Colonic mucosa (tissue), 4 donors: ENCODE measurements at regions not wholly inside any gene's neighbourhood (a gene's known extent, or its start where the extent isn't known, plus 50 kb on each side); places are given as distances from the start of the nearest gene placed in this dataset.
"Not testable (repeated sequence)": the region's sequence is repeated elsewhere in the genome, so short reads cannot be mapped to it uniquely, and the experiment has no call there.

Experiments used
- DNase-seq: peaks from one replicate; pipeline ENCODE4 v3.0.0-alpha.2; 2020
- H3K27ac ChIP-seq: fragments of 200-600 bp; one replicate; pipeline ENCODE4 v1.8.0; 2021
- H3K27me3 ChIP-seq: fragments of 200-600 bp; one replicate; pipeline ENCODE4 v1.8.0; 2021
- H3K36me3 ChIP-seq: fragments of 200-600 bp; one replicate; pipeline ENCODE4 v1.8.0; 2021
- H3K4me1 ChIP-seq: fragments of 200-600 bp; one replicate; pipeline ENCODE4 v1.8.0; 2021; ENCODE audit warnings: mild to moderate bottlenecking
- H3K4me3 ChIP-seq: fragments of 200-600 bp; one replicate; pipeline ENCODE4 v1.8.0; 2021
- H3K9ac ChIP-seq, 2 donors: one replicate each; pipeline ENCODE4 v1.7.0; 2013; ENCODE audit warnings: control low read depth in 2 of 2, low read depth in 2 of 2, low read length in 2 of 2
- H3K9me3 ChIP-seq: fragments of 200-600 bp; one replicate; pipeline ENCODE4 v1.8.0; 2021
- CTCF ChIP-seq: fragments of 200-600 bp; IDR thresholded peaks from one replicate; pipeline ENCODE4 v1.8.0; 2022; ENCODE audit warnings: antibody characterized with exemption, mild to moderate bottlenecking
- intact Hi-C: fragments of 100-400 bp; cut with DNase I; formaldehyde crosslinking; loops from one replicate; pipeline ENCODE4 v1.14.1; 2022
- donor health status: healthy.
- donor health status: DM: no; HTN: no; CAD: no.
- donor health status: DM: no; HTN: no; CAD: no.

GRCh38 chr1:83490988-83491387, 507.9 kb downstream of the TTLL7 start:
- Histone ChIP-seq H3K9me3 (no peaks in the 10 kb centered on the region), H3K36me3 (no peaks in the 10 kb centered on the region), H3K27me3 (no peaks in the 10 kb centered on the region), H3K4me3 (no peak overlapping the region), H3K4me1 (no peaks in the 10 kb centered on the region), H3K27ac (no peak overlapping the region), H3K9ac (no peak overlapping the region)
- DNase-seq, result no peak
- TF ChIP-seq CTCF, result no peak
- intact Hi-C loops, result no loop called here

DNA sequence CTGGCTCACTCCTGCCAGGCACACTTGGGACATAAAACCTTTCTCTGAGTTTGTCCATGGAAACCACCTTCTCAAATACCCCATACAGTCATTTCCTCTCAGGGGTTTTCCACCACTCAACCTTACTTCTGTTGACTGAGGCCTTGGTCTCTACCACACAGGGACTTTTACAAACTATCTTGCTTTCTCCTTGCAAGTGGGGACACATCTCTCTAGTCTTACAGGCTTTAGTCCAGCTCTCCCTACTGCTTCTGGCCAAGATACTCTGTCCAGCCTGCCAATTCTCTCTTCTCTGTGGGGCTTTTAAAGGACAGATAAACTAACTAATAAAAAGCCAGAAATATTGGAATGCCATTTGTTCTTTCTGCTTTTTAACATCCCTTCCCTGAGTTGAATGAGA, 510.8 kb downstream of the TTLL7 start:
- H3K4me1 ChIP-seq, intact Hi-C loops, H3K36me3 ChIP-seq, H3K9ac ChIP-seq, DNase-seq, H3K27ac ChIP-seq, H3K27me3 ChIP-seq, H3K4me3 ChIP-seq, H3K9me3 ChIP-seq: not testable (repeated sequence)

GRCh38 chr1:83487460-83487859, 511.5 kb downstream of the TTLL7 start:
- intact Hi-C loops, DNase-seq, H3K27me3 ChIP-seq, H3K36me3 ChIP-seq, H3K9ac ChIP-seq, H3K27ac ChIP-seq, H3K4me1 ChIP-seq, H3K9me3 ChIP-seq, H3K4me3 ChIP-seq: not testable (repeated sequence)

GRCh38 chr1:83485314-83486019, 513.5 kb downstream of the TTLL7 start:
- H3K4me3 ChIP-seq, H3K27me3 ChIP-seq, DNase-seq, H3K9me3 ChIP-seq, H3K36me3 ChIP-seq, H3K4me1 ChIP-seq, H3K9ac ChIP-seq, intact Hi-C loops, H3K27ac ChIP-seq: not testable (repeated sequence)

DNA sequence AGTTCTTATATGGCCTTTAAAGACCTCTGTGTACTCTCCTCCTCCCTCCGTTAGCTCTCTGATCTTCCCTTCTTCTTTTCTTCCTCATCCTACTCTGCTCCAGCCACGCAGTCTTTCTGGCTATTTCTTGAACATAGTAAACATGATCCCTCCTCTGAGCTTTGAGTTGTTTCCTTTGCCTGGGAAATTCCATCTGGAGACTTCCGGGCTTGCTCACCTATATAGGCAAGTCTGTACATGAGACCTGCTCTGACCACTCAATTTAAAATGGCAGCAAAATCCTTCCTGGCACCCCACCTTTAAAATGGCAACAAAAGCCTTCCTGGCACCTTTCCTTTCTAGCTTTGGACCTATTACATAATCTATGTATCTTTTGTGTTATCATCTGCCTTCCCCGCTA, 517.6 kb downstream of the TTLL7 start:
- DNase-seq, intact Hi-C loops, H3K4me3 ChIP-seq, H3K27ac ChIP-seq, H3K27me3 ChIP-seq, H3K9ac ChIP-seq, H3K4me1 ChIP-seq, H3K9me3 ChIP-seq, H3K36me3 ChIP-seq: not testable (repeated sequence)

DNA sequence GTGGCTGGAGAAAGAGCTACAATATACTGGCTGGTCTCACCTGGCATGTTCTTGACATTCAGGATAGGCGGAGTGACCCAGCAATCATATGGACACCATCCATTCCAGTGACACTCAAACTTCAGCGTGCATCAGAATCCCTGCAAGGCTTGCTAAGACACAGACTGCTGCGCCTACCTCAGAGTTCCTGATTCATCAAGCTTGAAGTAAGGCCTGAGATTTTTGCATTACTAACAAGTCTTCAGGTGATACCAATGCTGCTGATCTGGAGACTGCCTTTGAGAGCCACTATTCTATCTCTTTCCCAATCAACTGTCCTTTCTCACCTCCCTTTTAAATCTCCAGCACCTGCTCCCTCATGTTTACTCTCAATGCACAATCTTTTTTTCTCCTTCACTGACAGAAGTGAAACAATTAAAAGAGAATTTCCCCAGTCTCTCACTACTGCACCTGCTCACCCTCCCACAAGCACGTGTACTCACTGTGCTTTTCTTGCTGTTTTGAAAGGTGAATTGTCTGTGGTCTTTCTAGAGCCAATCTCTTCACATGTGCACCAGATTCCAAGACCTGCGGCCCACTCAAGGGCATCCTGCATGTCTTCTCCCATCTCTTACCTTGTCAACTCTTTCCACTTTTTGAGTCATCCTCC, 519.2 kb downstream of the TTLL7 start:
- H3K36me3 ChIP-seq, H3K9me3 ChIP-seq, DNase-seq, H3K27ac ChIP-seq, intact Hi-C loops, H3K4me3 ChIP-seq, H3K4me1 ChIP-seq, H3K27me3 ChIP-seq, H3K9ac ChIP-seq: not testable (repeated sequence)

GRCh38 chr1:83478127-83478526, 520.8 kb downstream of the TTLL7 start:
- DNase-seq, intact Hi-C loops: not testable (repeated sequence)

GRCh38 chr1:83476518-83476917, 522.4 kb downstream of the TTLL7 start:
- intact Hi-C loops, DNase-seq, H3K27ac ChIP-seq, H3K9ac ChIP-seq, H3K9me3 ChIP-seq, H3K4me3 ChIP-seq, H3K36me3 ChIP-seq, H3K27me3 ChIP-seq, H3K4me1 ChIP-seq: not testable (repeated sequence)

More at GRCh38 chr1:83478127-83478526, 520.8 kb downstream of the TTLL7 start:
- H3K27ac ChIP-seq, H3K36me3 ChIP-seq, H3K27me3 ChIP-seq, H3K9ac ChIP-seq, H3K9me3 ChIP-seq, H3K4me3 ChIP-seq, H3K4me1 ChIP-seq: not testable (repeated sequence)

DNA sequence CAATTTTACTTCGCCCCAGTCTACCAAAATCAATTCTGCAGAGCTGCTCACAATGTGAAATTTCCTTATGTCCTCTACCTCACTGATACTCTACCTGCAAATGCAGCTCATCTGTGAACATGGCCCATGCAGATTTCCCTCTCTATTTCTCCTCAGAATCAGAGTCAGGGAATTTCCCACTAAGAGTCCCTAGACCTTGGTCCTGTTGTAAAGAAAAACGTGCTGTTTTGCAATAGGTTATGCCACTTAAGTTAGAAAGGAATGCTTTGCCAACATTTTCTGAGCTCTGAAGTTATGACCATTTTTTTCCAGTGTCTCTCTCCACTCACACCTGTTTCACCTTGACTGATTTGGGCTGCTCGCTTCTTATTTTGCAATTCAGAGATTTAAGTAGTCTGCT, 524.0 kb downstream of the TTLL7 start:
- DNase-seq, H3K27ac ChIP-seq, H3K36me3 ChIP-seq, H3K4me1 ChIP-seq, H3K9me3 ChIP-seq, H3K9ac ChIP-seq, H3K27me3 ChIP-seq, H3K4me3 ChIP-seq, intact Hi-C loops: not testable (repeated sequence)

DNA sequence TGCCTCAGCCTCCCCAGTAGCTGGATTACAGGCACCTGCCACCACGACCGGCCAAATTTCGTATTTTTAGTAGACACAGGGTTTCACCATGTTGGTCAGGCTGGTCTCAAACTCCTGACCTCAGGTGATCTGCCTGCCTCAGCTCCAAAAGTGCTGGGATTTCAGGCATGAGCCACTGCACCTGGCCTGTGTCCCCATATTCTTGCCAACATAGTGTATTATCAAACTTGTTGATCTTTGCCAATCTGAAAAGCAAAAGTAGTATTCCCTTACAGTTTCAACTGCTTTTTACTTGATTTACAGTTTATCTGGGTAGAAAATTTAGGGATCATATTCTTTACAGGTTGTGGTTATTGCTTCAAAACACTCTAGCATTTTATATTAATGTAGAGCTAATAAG, 524.9 kb downstream of the TTLL7 start:
- H3K36me3 ChIP-seq, H3K9me3 ChIP-seq, intact Hi-C loops, H3K4me3 ChIP-seq, H3K4me1 ChIP-seq, DNase-seq, H3K9ac ChIP-seq, H3K27ac ChIP-seq, H3K27me3 ChIP-seq: not testable (repeated sequence)

- H3K9me3 ChIP-seq, H3K27me3 ChIP-seq, H3K27ac ChIP-seq, intact Hi-C loops, DNase-seq, H3K4me1 ChIP-seq, H3K36me3 ChIP-seq, H3K9ac ChIP-seq, H3K4me3 ChIP-seq: not testable (repeated sequence)
Measured at GRCh38 chr1:83472066-83472465, 526.9 kb downstream of the TTLL7 start.

DNA sequence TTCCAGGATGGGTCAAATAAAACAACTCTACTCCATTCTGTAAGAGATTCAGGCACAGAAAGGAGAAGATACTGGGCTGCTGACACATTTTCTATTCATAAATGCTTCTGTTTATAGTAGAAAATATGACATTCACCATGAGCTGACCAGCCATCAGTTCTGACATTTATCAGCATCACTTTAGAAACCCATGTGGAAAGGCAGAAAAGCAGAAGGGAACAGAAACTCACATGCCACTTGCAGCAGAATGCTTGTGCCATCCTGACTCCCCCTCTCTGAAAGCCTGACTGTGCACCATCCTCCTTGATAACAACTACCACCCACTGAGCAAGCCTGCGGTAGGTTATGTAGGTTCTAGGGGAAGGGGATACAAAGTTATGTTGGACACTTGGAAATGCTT, 527.7 kb downstream of the TTLL7 start:
- H3K4me3 ChIP-seq, H3K9ac ChIP-seq, H3K9me3 ChIP-seq, H3K4me1 ChIP-seq, intact Hi-C loops, H3K27me3 ChIP-seq, H3K27ac ChIP-seq, H3K36me3 ChIP-seq, DNase-seq: not testable (repeated sequence)

DNA sequence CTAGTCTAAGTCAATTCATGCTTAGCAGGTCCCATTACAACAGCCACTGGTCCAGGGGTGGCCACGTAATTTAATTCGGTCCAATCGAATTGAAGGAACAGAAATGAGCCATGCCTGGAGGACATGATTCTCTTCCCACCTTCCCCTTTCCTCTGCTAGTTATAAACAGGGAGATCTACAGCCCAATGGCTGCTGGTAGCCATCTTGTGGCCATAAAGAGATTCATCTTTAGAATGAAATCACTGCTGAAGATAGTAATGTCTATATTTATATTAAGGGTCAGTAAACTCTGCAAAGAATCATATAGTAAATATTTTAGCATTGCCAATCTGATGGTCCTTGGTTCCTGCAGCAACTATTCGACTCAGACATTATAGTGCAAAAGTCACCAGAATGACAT, 530.6 kb downstream of the TTLL7 start:
- H3K27ac ChIP-seq, H3K9me3 ChIP-seq, H3K36me3 ChIP-seq, DNase-seq, H3K4me3 ChIP-seq, H3K4me1 ChIP-seq, H3K9ac ChIP-seq, H3K27me3 ChIP-seq, intact Hi-C loops: not testable (repeated sequence)
